ENCODE measurements at regions not wholly inside any gene's neighbourhood (a gene's known extent, or its start where the extent isn't known, plus 50 kb on each side); places are given as distances from the start of the nearest gene placed in this dataset.

GRCh38 chr6:1065986-1066385, 245.9 kb upstream of the FOXQ1 start:
- ChIA-PET POLR2A (no interaction called here), RAD21 (ENCODE audit: low non-redundant PET in 1 of 2, low total read pairs in 2 of 2, uncharacterized antibody in 2 of 2, unreplicated experiment in 2 of 2) (no interaction called here), CTCF (no interaction called here)
- Histone ChIP-seq H4K20me1 (ENCODE audit: insufficient read depth) (no peaks in the 10 kb centered on the region), H3K4me3 (replicated peaks in 1 of 2; ENCODE audit: low read depth in 1 of 2, low read length in 2 of 2) (no peak overlapping the region), H3K9me3 (ENCODE audit: control insufficient read depth in 1 of 2, insufficient read depth in 1 of 2, low read depth in 1 of 2, low read length in 2 of 2) (no peaks in the 10 kb centered on the region), H3K79me2 (ENCODE audit: insufficient read depth, low read length) (no peaks in the 10 kb centered on the region), H3K4me2 (ENCODE audit: low read length) (no peak overlapping the region), H3K36me3 (ENCODE audit: control insufficient read depth in 1 of 2, insufficient read depth in 2 of 2, low read length in 2 of 2) (no peaks in the 10 kb centered on the region), H3K27ac (ENCODE audit: low read depth, low read length) (no peak overlapping the region), H3K9ac (ENCODE audit: low read length) (no peak overlapping the region), H3K4me1 (ENCODE audit: control insufficient read depth in 1 of 2, insufficient read depth in 2 of 2, low read length in 2 of 2) (no peaks in the 10 kb centered on the region), H2AFZ (ENCODE audit: low read depth, low read length, poor library complexity, severe bottlenecking) (no peak overlapping the region), H3K9me2 (ENCODE audit: insufficient read depth) (no peaks in the 10 kb centered on the region), H3K27me3 (ENCODE audit: insufficient read depth, low read length) (no peaks in the 10 kb centered on the region)
- intact Hi-C loops (cut with micrococcal nuclease), result no loop called here
- no TSS peak for BruUV-seq (replicated peaks)
- no peak for ATAC-seq
- no peak for DNase-seq (ENCODE audit: low read depth, low spot score)
- TF ChIP-seq ATF3 (IDR thresholded peaks at IDR 0.05), result no peak
- TF ChIP-seq CBX3 (IDR thresholded peaks at IDR 0.05; ENCODE audit: low read depth), result no peak
- no peak for TF ChIP-seq TCF7L2 (IDR thresholded peaks at IDR 0.05; ENCODE audit: borderline replicate concordance, extremely low read depth, insufficient read depth, insufficient read length)
- no peak for TF ChIP-seq EGR1 (IDR thresholded peaks at IDR 0.05; ENCODE audit: low read depth)
- TF ChIP-seq ZFX (IDR thresholded peaks at IDR 0.05), result no peak

- CTCF ChIA-PET, result no interaction called here
- Histone ChIP-seq H3K4me1 (ENCODE audit: control insufficient read depth in 1 of 2, insufficient read depth in 2 of 2, low read length in 2 of 2) (no peaks in the 10 kb centered on the region), H4K20me1 (ENCODE audit: insufficient read depth) (no peaks in the 10 kb centered on the region), H3K4me3 (replicated peaks in 1 of 2; ENCODE audit: low read depth in 1 of 2, low read length in 2 of 2) (no peak overlapping the region), H3K36me3 (ENCODE audit: control insufficient read depth in 1 of 2, insufficient read depth in 2 of 2, low read length in 2 of 2) (no peaks in the 10 kb centered on the region), H3K79me2 (ENCODE audit: insufficient read depth, low read length) (no peaks in the 10 kb centered on the region), H3K4me2 (ENCODE audit: low read length) (no peak overlapping the region), H3K9me2 (ENCODE audit: insufficient read depth) (no peaks in the 10 kb centered on the region), H2AFZ (ENCODE audit: low read depth, low read length, poor library complexity, severe bottlenecking) (no peak overlapping the region), H3K27ac (ENCODE audit: low read depth, low read length) (no peak overlapping the region), H3K9ac (ENCODE audit: low read length) (no peak overlapping the region), H3K27me3 (ENCODE audit: insufficient read depth, low read length) (no peaks in the 10 kb centered on the region), H3K9me3 (ENCODE audit: control insufficient read depth in 1 of 2, insufficient read depth in 1 of 2, low read depth in 1 of 2, low read length in 2 of 2) (no peaks in the 10 kb centered on the region)
- no peak for DNase-seq (ENCODE audit: low read depth, low spot score)
- no peak for ATAC-seq
- intact Hi-C loops (cut with micrococcal nuclease), result no loop called here
- RAD21 ChIA-PET (ENCODE audit: low non-redundant PET in 1 of 2, low total read pairs in 2 of 2, uncharacterized antibody in 2 of 2, unreplicated experiment in 2 of 2), result no interaction called here
- POLR2A ChIA-PET, result no interaction called here
- TF ChIP-seq EZH2 (IDR thresholded peaks at IDR 0.05), result no peak
- TF ChIP-seq SIN3A (IDR thresholded peaks at IDR 0.05; ENCODE audit: low read depth), result no peak
- no peak for TF ChIP-seq RAD21 (IDR thresholded peaks at IDR 0.05; ENCODE audit: low read depth)
- TF ChIP-seq ATF3 (IDR thresholded peaks at IDR 0.05), result no peak
- no peak for TF ChIP-seq MAX (IDR thresholded peaks at IDR 0.05)
- no peak for TF ChIP-seq TCF7L2 (IDR thresholded peaks at IDR 0.05; ENCODE audit: borderline replicate concordance, extremely low read depth, insufficient read depth, insufficient read length)
- no peak for TF ChIP-seq ZBTB33 (IDR thresholded peaks at IDR 0.05; ENCODE audit: extremely low read depth, insufficient replicate concordance, low read length)
- no peak for TF ChIP-seq FOSL1 (IDR thresholded peaks at IDR 0.05; ENCODE audit: low read depth)
- TF ChIP-seq POLR2AphosphoS5 (IDR thresholded peaks at IDR 0.05; ENCODE audit: low read depth, low read length), result no peak
- TF ChIP-seq CEBPB (IDR thresholded peaks at IDR 0.05; ENCODE audit: low read depth), result no peak
- TF ChIP-seq POLR2A (IDR thresholded peaks at IDR 0.05; ENCODE audit: borderline replicate concordance, extremely low read depth, insufficient read depth, insufficient read length), result no peak
- TF ChIP-seq CBX3 (IDR thresholded peaks at IDR 0.05; ENCODE audit: low read depth), result no peak
- no TSS peak for BruUV-seq (replicated peaks)
Observed at GRCh38 chr6:1063671-1064355, 248.1 kb upstream of the FOXQ1 start.
